ENCODE measurements at regions not wholly inside any gene's neighbourhood (a gene's known extent, or its start where the extent isn't known, plus 50 kb on each side); places are given as distances from the start of the nearest gene placed in this dataset.
A peak's percentile ranks its signal among the peaks of the same experiment; 100 is the strongest.

DNA sequence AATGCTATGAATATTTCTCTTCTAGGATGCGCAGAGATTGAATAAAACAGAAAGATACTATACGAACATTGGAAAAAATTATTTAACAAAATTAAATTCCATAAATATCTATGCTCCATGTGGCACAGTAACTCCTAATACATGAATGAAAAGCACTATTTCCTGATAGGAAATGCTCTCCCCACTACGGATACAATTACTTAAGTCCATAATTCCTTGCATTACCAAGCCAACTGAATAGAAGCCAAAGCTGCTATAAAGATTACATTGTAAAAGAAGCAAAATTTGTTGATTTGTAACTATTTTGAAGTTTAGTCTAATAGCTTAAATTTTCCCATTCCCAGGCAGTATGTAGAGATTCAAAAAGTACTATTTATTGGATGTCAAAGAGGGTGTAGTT lies 61.8 kb upstream of the SNX2 start:
- Mint-ChIP-seq H3K27me3 (ENCODE audit: insufficient read depth, unreplicated experiment) (no peaks in the 10 kb centered on the region), H3K9me3 (ENCODE audit: unreplicated experiment) (no peaks in the 10 kb centered on the region), H3K4me3 (ENCODE audit: unreplicated experiment) (no peak overlapping the region), H3K27ac (ENCODE audit: low read depth, unreplicated experiment) (no peak overlapping the region), H3K4me1 (ENCODE audit: insufficient read depth, unreplicated experiment) (peaks cover 10% of the 10 kb centered on the region), H3K36me3 (ENCODE audit: insufficient read depth, unreplicated experiment) (no peaks in the 10 kb centered on the region)
- no peak for DNase-seq (ENCODE audit: unreplicated experiment)
- intact Hi-C loops (cut with micrococcal nuclease) = no loop called here
- POLR2A ChIA-PET = interaction anchor here (0.7 to 1.2 kb wide), 3 partner anchors 9 to 240 kb away, joined by 3 to 4 read pairs (median 3); partner anchors contain the start of gene SNX2
- CTCF ChIA-PET = interaction anchor here (4.2 kb wide), 1 partner anchor 8 kb away, joined by 34 read pairs; no protein-coding TSS in a partner anchor
- TF ChIP-seq, protein P1, sequence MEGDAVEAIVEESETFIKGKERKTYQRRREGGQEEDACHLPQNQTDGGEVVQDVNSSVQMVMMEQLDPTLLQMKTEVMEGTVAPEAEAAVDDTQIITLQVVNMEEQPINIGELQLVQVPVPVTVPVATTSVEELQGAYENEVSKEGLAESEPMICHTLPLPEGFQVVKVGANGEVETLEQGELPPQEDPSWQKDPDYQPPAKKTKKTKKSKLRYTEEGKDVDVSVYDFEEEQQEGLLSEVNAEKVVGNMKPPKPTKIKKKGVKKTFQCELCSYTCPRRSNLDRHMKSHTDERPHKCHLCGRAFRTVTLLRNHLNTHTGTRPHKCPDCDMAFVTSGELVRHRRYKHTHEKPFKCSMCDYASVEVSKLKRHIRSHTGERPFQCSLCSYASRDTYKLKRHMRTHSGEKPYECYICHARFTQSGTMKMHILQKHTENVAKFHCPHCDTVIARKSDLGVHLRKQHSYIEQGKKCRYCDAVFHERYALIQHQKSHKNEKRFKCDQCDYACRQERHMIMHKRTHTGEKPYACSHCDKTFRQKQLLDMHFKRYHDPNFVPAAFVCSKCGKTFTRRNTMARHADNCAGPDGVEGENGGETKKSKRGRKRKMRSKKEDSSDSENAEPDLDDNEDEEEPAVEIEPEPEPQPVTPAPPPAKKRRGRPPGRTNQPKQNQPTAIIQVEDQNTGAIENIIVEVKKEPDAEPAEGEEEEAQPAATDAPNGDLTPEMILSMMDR (IDR thresholded peaks at IDR 0.05; ENCODE audit: unreplicated experiment) = no peak
- BruUV-seq (replicated peaks) = no TSS peak

DNA sequence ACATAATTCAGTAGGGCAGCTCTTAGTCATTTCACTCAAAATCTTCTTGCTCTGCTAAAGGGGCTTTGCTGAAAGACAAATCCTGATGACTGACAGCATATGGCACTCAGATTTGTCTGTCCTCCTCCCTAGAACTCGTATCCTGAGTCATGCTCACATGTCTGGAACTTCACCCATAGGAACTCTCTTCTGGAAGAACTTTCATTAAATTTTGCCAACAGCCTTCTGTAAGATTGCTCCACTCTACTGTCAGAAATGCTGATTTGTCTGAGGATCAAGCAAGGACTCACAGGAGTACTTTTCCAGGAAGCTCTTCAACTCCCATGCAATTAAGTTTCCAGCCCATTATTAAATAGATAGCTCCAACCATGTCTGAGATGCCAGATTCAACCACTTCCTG lies 59.8 kb upstream of the SNX2 start:
- CTCF ChIA-PET = interaction anchor here (0.5 to 4.2 kb wide), 5 partner anchors 8 to 76 kb away, joined by 3 to 34 read pairs (median 3); no protein-coding TSS in a partner anchor
- peak; percentile 25 for DNase-seq (ENCODE audit: unreplicated experiment)
- intact Hi-C loops (cut with micrococcal nuclease) = loop anchor here (5.0 kb wide), 1 partner anchor 62 kb away; the partner anchor contains the start of gene SNX2

DNA sequence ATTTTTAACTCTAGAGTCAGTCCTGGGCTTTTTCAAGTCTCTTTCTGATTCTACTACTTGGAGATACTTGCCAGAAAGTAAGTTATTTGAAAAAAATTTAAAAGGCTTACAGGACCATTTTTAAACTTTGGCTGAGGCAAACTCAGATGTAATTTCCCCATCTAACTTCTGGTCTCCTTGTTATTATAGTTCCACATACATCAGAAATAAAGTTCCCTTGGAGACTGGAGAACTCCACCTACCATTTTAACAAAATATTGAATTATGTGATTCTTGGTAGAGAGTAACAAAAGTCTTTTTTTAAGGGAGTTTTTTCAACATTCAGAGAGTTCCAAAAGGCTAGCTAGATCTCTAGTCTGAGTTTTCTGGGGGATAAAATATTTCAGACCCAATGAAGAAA lies 56.3 kb upstream of the SNX2 start:
- no peak overlapping the region for H3K27ac Mint-ChIP-seq (ENCODE audit: low read depth, unreplicated experiment)
- H3K4me3 Mint-ChIP-seq (ENCODE audit: unreplicated experiment) = no peak overlapping the region
- intact Hi-C loops (cut with micrococcal nuclease) = loop anchor here (5.0 kb wide), 1 partner anchor 59 kb away; the partner anchor contains the start of gene SNX2
- no peak for DNase-seq (ENCODE audit: unreplicated experiment)
- CTCF ChIA-PET = interaction anchor here (0.6 to 1.4 kb wide), 4 partner anchors 14 to 180 kb away, joined by 3 to 6 read pairs (median 3); no protein-coding TSS in a partner anchor
- peaks cover 15% of the 10 kb centered on the region for H3K4me1 Mint-ChIP-seq (ENCODE audit: insufficient read depth, unreplicated experiment)
- no peaks in the 10 kb centered on the region for H3K9me3 Mint-ChIP-seq (ENCODE audit: unreplicated experiment)
- POLR2A ChIA-PET = no interaction called here
- BruUV-seq (replicated peaks) = no TSS peak
- TF ChIP-seq, protein P1 (IDR thresholded peaks at IDR 0.05; ENCODE audit: unreplicated experiment) = no peak
- H3K36me3 Mint-ChIP-seq (ENCODE audit: insufficient read depth, unreplicated experiment) = no peaks in the 10 kb centered on the region
- H3K27me3 Mint-ChIP-seq (ENCODE audit: insufficient read depth, unreplicated experiment) = no peaks in the 10 kb centered on the region

More for the DNA sequence above, 59.8 kb upstream of the SNX2 start:
- no peaks in the 10 kb centered on the region for H3K36me3 Mint-ChIP-seq (ENCODE audit: insufficient read depth, unreplicated experiment)
- no TSS peak for BruUV-seq (replicated peaks)
- H3K27ac Mint-ChIP-seq (ENCODE audit: low read depth, unreplicated experiment) = peak overlapping the region; percentile 13
- H3K4me3 Mint-ChIP-seq (ENCODE audit: unreplicated experiment) = no peak overlapping the region
- TF ChIP-seq, protein P1 (IDR thresholded peaks at IDR 0.05; ENCODE audit: unreplicated experiment) = no peak
- H3K9me3 Mint-ChIP-seq (ENCODE audit: unreplicated experiment) = no peaks in the 10 kb centered on the region
- POLR2A ChIA-PET = interaction anchor here (0.6 to 1.3 kb wide), 4 partner anchors 10 to 15 kb away, joined by 3 to 8 read pairs (median 3); no protein-coding TSS in a partner anchor
- no peaks in the 10 kb centered on the region for H3K27me3 Mint-ChIP-seq (ENCODE audit: insufficient read depth, unreplicated experiment)
- peaks cover 10% of the 10 kb centered on the region for H3K4me1 Mint-ChIP-seq (ENCODE audit: insufficient read depth, unreplicated experiment)

DNA sequence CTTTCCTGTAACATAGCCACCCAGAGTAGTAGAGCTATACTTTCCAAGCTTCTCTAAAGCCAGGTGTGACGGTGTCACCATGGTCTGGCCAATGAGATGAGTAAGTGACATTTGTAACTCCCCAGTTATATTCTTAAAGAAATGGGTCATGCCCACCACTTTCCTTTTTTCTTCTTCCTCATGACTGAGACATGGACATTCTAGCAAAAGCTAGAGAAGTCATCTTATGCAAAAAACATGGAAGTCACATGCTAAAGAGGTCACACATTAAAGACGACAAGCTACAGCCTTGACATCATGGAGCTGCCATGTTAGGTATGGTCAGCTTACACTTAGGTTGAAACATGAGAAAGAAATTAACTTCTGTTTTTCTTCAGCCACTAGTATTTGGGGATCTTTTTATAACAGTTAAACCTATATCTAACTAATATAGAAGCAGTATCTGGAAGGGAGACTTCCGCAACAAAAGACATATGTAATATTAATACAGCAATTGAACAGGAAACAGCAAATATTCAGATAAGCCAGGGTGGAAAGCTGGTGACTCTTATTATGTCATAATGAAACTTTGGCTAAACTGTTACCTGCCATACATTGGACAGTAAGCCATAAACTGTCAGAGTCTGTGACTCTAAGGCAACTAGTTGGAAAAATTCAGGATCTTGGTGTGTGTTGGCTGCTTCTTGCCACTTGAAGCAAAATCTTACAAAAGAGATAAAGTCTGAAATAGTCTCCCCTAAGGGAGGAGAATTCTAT lies 54.7 kb upstream of the SNX2 start:
- POLR2A ChIA-PET = interaction anchor here (0.8 kb wide), 1 partner anchor 36 kb away, joined by 3 read pairs; no protein-coding TSS in a partner anchor
- no TSS peak for BruUV-seq (replicated peaks)
- intact Hi-C loops (cut with micrococcal nuclease) = loop anchor here (5.0 kb wide), 1 partner anchor 57 kb away; the partner anchor contains the start of gene SNX2
- no peaks in the 10 kb centered on the region for H3K9me3 Mint-ChIP-seq (ENCODE audit: unreplicated experiment)
- H3K36me3 Mint-ChIP-seq (ENCODE audit: insufficient read depth, unreplicated experiment) = no peaks in the 10 kb centered on the region
- peaks cover 12% of the 10 kb centered on the region for H3K4me1 Mint-ChIP-seq (ENCODE audit: insufficient read depth, unreplicated experiment)
- TF ChIP-seq, protein P1 (IDR thresholded peaks at IDR 0.05; ENCODE audit: unreplicated experiment) = no peak
- no peak for DNase-seq (ENCODE audit: unreplicated experiment)
- CTCF ChIA-PET = interaction anchor here (1.2 to 2.1 kb wide), 2 partner anchors 9 to 16 kb away, joined by 3 to 17 read pairs; no protein-coding TSS in a partner anchor
- H3K4me3 Mint-ChIP-seq (ENCODE audit: unreplicated experiment) = no peak overlapping the region
- no peak overlapping the region for H3K27ac Mint-ChIP-seq (ENCODE audit: low read depth, unreplicated experiment)
- H3K27me3 Mint-ChIP-seq (ENCODE audit: insufficient read depth, unreplicated experiment) = no peaks in the 10 kb centered on the region
